Adrenal gland (tissue), 5 donors: ENCODE measurements at regions not wholly inside any gene's neighbourhood (a gene's known extent, or its start where the extent isn't known, plus 50 kb on each side); places are given as distances from the start of the nearest gene placed in this dataset.

Source experiments
- CTCF ChIP-seq, 6 experiments: fragments of 450-650 bp in 4 of 6; fragments of 200-600 bp in 2 of 6; sonication (generic) in 1 of 6; IDR thresholded peaks; 1 replicate in 5 of 6; 2 replicates in 1 of 6; pipeline versions ENCODE4 v1.5.1 to v1.8.0; 2016 to 2021; ENCODE audit warnings: antibody characterized with exemption in 6 of 6, mild to moderate bottlenecking in 2 of 6, moderate library complexity in 1 of 6
- POLR2A ChIP-seq, 2 donors: fragments of 450-650 bp; IDR thresholded peaks; one replicate each; pipeline ENCODE4 v1.6.1; 2017; ENCODE audit warnings: antibody characterized with exemption in 2 of 2, mild to moderate bottlenecking in 2 of 2, moderate library complexity in 1 of 2
- donor health status: DM: no; HTN: no; CAD: no.

- TF ChIP-seq POLR2A (IDR thresholded peaks at IDR 0.05) (no peak), CTCF (IDR thresholded peaks at IDR 0.05) (no peak)
Observed at GRCh38 chr17:14933676-14934075, 331.4 kb downstream of the PMP22 start.
